NCI-H774 (cell line): ENCODE measurements at regions not wholly inside any gene's neighbourhood (a gene's known extent, or its start where the extent isn't known, plus 50 kb on each side); places are given as distances from the start of the nearest gene placed in this dataset.
A peak's percentile ranks its signal among the peaks of the same experiment; 100 is the strongest.
"Not testable (repeated sequence)": the region's sequence is repeated elsewhere in the genome, so short reads cannot be mapped to it uniquely, and the experiment has no call there.

ENCODE experiments used
- DNase-seq: peaks from one replicate; lab custom pipeline; 2025; lab: John Stamatoyannopoulos, UW

GRCh38 chr17:31622500-31622899, 231.0 kb downstream of the RAB11FIP4 start:
- DNase-seq = no peak

- DNase-seq = no peak
Observed at GRCh38 chr17:31621566-31621965, 230.1 kb downstream of the RAB11FIP4 start.

GRCh38 chr17:31611053-31611452, 219.6 kb downstream of the RAB11FIP4 start:
- not testable (repeated sequence) for DNase-seq

DNA sequence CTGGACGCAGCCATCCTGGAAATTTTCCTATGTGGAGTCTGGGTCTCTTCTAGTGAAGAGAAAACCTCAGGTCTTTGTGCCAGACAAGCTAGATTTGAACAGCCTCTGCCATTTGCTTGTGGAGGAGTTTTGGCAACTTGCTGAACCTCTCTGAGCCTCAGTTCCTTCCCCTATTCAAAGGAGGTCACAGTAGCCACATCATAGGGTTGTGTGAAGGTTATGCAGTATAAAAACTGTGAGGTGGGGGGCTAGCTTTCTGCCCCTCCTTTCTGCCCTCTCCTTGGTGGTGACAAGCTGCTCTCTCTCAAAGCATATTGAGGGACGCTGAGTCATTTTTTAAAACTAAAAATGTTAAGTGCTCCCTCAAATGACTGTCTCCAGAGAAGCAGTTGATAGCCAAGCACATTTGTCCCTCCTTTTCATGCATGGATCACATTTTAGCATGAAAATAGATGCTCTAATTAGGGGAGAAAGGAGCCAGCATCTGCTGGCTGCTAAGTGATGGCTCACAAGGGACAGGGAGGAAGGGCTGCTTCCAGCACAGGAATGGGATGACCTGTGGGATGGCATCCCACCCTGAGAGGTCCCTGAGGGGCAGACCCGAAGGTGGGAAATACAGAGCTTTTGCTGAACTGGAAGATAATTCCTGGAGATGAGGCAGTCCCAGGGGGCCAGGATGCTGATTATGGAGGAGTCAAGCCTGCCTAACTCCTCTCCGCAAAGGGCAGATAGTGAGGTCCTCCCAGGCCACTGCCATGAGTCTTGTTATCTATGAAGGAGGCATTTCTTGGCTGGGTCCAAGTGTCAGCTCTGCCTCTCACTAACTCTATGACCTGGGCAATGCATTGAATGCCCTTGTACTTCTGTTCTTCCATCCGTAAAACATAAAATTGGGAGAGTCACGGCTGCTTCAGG, 218.8 kb downstream of the RAB11FIP4 start:
- no peak for DNase-seq

- DNase-seq = no peak
Observed at GRCh38 chr17:31609331-31609730, 217.9 kb downstream of the RAB11FIP4 start.

DNA sequence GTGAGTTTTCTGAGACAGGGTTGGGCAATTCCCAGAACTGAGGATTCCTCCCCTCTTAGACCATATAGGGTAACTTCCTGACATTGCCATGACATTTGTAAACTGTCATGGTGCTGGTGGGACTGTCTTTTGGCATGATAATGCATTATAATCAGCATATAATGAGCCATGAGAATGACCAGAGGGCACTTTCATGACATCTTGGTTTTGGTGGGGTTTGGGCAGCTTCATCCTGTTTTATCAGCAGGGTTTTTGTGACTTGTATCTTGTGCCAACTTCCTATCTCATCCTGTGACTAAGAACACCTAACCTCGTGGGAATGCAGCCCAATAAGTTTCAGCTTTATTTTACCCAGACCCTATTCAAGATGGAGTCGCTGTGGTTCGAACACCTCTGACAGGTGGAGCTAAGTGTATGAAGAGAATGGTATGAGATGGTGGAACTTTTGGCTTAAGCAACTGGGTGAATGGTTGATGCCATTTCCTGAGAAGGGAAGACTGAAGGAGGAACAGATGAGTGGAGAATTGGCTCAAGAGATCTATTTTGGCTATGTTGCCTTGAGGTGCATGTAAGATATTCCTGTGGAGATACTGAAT, 217.3 kb downstream of the RAB11FIP4 start:
- no peak for DNase-seq

- DNase-seq = no peak
Observed at GRCh38 chr17:31605761-31606160, 214.3 kb downstream of the RAB11FIP4 start.

GRCh38 chr17:31604936-31605335, 213.5 kb downstream of the RAB11FIP4 start:
- no peak for DNase-seq

GRCh38 chr17:31600144-31600543, 208.7 kb downstream of the RAB11FIP4 start:
- DNase-seq = not testable (repeated sequence)

- peak; percentile 53 for DNase-seq
Observed at GRCh38 chr17:31598921-31599571, 207.6 kb downstream of the RAB11FIP4 start.

DNA sequence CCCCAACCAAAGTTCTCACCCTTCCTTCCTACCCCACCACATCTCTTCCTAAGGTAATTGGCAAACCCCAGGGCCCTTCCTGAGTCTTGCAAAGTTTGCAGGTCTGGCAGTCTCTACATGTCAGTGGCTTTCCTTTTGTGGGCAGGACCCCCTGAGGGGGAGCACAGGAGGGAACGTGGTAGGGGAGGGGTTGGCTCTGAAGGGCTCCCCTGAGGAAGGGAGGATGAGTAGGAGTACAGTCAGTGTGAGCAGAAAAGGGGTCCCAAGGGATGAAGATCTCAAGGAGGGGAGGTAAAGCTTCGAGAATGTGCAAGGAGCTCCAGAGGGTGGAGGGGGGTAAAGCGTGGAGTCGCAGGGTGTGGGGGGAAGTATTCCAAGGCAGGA, 206.9 kb downstream of the RAB11FIP4 start:
- no peak for DNase-seq

GRCh38 chr17:31597646-31598398, 206.3 kb downstream of the RAB11FIP4 start:
- no peak for DNase-seq

- DNase-seq = no peak
Observed at GRCh38 chr17:31596382-31597323, 205.2 kb downstream of the RAB11FIP4 start.

- DNase-seq = no peak
Observed at GRCh38 chr17:31595666-31596381, 204.3 kb downstream of the RAB11FIP4 start.

- no peak for DNase-seq
Observed at GRCh38 chr17:31595076-31595475, 203.6 kb downstream of the RAB11FIP4 start.

- DNase-seq = no peak
Observed at GRCh38 chr17:31594416-31594815, 202.9 kb downstream of the RAB11FIP4 start.

GRCh38 chr17:31593806-31594205, 202.3 kb downstream of the RAB11FIP4 start:
- DNase-seq = no peak

DNA sequence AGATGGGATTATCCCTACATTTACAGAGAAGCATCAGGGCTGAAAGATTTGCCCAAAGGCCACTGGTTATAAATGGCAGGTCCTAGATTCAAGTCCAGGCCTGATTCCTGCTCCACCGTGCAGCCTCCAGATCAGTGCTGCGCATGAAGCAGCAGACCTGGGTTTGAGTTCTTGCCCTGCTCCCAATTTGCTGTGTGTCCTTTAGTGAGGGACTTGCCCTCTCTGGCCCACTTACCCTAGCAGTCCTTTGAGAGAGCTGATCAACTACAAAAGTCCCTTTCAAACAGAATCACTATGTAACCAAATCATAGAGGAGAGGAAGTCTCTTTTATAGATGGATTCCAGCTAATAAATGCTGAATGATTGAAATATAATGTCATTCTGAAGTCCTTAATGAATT, 200.4 kb downstream of the RAB11FIP4 start:
- no peak for DNase-seq

DNA sequence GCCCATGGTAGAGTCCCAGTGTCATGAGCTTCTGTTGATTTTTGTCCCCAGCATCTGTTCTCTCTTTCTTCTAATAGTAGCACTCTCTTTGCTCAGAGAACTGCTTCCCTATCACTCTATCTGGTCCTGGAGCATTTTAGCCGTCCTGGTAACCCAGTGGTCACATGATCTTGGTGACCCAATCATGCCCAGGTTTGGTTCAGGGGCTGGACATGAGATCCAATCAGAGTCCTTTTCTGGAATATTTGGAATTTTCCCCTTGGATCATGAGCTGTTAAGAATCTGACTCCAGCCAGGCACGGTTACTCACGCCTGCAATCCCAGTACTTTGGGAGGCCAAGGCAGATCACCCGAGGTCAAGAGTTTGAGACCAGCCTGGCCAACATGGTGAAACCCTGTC, 197.0 kb downstream of the RAB11FIP4 start:
- DNase-seq = no peak

DNA sequence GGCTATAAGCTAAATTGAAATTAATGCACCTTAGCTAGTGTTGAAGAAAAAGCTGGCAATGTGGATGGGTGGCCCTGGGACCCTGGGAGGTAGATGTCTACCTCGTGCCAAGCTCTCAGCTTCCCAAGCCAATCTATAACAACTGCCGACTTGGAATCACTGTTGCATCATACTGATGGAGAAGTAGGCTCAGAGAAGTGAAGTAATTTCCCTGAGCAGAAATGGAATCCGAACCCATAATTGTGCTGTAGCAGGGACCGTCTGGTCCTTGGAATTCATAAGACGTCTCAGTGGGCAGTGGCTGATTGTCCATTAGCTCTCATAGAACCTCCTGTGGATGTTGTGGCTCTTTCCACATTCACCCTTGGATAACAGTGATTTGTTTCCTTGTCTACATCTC, 196.6 kb downstream of the RAB11FIP4 start:
- DNase-seq = no peak
